Right renal cortex interstitium (tissue), 3 donors: ENCODE measurements at regions not wholly inside any gene's neighbourhood (a gene's known extent, or its start where the extent isn't known, plus 50 kb on each side); places are given as distances from the start of the nearest gene placed in this dataset.
A peak's percentile ranks its signal among the peaks of the same experiment; 100 is the strongest.

ENCODE experiments used
- DNase-seq, 3 donors: peaks; one replicate each; pipeline ENCODE4 v3.0.0-alpha.2; 2013; ENCODE audit warnings: low read depth in 3 of 3, low spot score in 2 of 3

DNA sequence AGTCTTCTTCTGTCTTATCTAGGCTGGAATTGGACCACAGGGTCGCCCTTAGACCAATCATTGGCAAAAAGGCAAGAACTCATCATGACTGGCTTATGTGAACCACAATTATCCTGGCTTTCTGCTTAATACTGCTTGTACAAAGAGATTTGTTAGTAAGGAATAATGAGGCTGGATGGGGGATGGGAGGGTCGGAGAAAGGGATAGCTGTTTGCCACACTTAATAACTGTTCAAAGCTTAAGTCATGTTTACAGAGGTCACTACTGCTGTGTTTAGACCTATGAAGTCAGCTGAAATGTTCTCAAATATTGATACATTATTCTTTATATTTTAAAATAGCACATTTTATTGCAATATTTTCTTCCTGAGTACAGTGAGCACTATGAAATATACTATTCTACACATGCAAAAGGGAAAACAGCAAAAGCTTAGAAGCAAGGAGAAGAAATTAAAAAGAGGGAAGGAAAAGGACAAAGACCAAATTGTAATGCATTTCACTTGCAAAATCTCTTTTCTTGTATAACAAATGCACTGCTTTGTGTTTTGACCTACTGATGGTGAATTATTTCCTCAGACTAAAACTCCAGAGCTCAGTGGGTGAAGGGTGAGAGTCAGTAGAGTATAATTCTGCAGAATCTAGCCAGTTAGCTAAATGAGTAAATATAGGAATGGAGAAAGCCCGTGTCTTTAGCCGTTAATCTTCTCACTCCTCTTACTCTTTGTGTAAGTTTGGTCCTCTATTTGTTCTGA, 404.9 kb upstream of the ZNF608 start:
- peak in 1 of 3 donors; percentile 18 for DNase-seq

- DNase-seq = no peak
These were observed 405.6 kb upstream of the ZNF608 start for GRCh38 chr5:125152044-125152443.

GRCh38 chr5:125152461-125153189, 406.2 kb upstream of the ZNF608 start:
- DNase-seq = no peak

- DNase-seq = no peak
These were observed 406.8 kb upstream of the ZNF608 start for GRCh38 chr5:125153231-125153630.

DNA sequence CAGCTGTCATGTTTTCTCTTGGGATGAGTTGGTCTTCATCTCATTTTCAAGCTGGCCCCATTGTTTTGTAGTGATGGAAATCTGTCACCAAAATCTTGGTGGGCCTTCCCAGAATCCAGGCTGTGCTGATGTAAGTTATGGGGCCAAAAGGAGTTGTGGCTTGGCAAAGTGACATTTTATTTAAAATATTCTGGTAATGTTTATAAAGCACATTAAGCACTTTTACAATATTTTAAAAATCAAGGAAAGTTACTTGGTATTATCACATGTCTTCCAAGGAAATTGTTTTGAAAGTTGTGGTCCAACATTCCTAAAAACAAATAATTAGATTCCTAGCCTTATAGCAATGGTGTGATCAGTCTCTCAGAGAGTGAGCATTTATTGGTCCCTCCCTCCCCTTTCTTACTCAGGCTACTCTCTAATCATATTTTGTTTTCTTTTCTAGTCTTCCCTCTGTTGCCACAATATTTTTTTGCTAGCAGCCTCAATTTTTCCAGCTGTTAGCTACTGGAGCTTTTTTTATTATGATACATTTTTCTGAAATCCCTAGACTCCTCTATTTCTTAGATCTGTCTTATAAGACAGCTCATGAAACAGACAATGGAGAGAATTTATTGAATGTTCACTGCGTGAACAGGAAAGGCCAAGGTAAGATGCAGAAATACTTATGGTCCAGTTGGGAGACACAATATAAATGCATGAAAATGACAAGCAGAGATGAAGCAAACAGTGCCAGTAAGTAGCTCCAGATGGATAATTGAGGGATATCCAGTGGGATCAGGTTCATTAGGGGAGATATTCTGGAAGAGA, 408.1 kb upstream of the ZNF608 start:
- no peak for DNase-seq

DNA sequence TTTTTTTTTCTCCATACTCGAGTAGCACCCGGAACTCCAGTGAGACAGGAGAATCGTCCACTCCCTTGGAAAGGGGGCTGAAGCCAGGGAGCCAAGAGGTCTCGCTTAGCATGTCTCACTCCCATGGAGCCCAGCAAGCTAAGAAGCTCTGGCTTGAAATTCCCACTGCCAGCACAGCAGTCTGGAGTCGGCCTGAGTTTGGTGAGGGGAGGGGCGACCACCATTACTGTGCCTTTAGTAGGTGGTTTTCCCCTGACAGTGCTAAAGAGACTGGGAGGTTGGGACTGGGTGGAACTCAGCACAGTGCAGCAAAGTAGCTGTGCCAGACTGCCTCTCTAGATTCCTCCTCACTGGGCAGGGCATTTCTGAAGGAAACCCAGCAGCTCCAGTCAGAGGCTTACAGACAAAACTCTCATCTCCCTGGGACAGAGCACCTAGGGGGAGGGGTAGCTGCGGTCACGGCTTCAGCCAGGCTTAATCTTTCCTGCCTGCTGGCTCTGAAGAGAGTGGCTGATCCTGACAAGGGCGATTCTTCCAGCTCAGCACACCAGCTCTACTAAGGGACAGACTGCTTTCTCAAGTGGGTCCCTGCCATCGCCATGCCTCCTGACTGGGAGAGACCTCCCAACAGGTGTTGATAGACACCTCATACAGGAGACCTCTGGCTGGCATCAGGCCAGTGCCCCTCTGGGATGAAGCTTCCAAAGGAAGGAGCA, 414.5 kb upstream of the ZNF608 start:
- DNase-seq = no peak

DNA sequence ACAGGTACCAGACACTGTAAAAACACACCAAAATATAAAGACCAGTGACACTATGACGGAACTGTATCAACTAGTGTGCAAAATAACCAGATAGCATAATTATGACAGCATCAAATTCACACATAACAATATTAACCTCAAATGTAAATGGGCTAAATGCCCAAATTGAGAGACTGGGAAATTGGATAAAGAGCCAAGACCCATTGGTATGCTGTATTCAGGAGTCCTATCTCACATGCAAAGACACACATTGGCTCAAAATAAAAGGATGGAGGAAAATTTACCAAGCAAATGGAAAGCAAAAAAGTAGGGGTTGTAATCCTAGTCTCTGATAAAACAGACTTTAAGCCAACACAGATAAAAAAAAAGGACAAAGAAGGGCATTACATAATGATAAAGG, 416.3 kb upstream of the ZNF608 start:
- DNase-seq = no peak

- DNase-seq = no peak
These were observed 423.0 kb upstream of the ZNF608 start for GRCh38 chr5:125169396-125169795.

DNA sequence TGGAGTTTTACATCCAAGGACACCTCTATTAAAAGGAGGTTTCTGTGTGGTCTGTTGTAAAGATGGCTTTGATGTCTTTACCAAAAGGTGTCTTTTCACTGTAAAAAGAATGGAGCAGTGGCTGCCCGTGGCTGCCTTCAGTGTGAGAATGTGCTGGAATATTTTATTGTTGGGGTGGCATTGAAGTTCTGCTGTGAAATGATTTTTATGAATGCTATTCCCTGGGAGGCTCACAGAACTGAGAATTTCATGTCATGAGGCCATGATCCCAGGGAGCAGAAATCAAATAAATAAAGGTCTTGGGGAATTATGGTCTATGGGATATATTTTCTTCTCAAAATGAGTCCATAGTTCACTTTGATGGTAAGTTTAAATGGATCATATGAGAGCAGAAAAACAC, 425.2 kb upstream of the ZNF608 start:
- no peak for DNase-seq

DNA sequence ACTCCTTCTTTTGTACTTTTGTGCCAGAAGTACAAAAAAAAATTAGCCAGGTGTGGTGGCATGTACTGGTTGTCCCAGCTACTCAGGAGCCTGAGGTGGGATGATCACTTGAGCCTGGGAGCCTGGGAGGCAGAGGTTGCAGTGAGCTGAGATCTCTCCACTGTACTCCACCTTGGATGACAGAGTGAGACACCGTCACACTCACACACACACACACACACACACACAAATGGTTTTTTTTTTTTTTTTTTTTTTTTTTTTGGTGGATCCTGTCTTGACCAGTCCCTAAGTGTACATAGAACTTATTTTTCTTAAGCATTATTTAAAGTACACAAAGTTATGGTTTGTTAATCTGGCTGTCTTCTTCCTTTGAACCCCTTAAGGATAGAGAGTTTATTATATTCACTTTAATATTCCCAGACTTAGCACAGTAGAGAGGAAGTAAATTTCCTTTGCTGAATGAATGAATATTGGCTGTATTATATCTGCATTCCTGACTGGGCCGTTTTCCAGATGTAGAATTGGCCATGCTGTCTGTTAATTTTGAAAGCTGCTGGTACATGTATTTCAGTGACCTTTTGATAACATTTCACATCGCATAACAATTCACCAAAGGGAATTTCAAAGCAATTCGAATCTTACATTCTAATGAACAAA, 429.0 kb upstream of the ZNF608 start:
- DNase-seq = no peak

GRCh38 chr5:125176005-125176390, 429.6 kb upstream of the ZNF608 start:
- DNase-seq = no peak

GRCh38 chr5:125177340-125177739, 430.9 kb upstream of the ZNF608 start:
- DNase-seq = no peak

DNA sequence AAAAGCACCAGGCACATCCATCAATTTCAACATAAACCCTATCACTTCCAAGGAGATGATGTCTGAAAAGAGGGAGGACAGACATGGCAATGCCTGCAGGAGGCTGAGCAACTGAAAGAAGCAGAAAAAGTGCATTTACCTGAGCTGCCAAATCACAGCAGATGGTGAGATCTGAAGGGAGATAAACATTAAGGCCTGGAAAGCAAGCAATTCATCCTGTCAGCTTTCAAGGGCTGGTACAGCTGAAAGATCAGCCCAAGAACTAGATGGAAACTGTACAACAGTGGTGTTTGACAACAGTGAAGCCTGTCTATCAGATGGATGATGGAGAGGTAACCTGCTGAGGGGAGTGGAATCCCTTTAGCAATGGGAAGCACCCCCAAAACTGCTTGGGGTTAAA, 433.2 kb upstream of the ZNF608 start:
- no peak for DNase-seq

- no peak for DNase-seq
These were observed 433.9 kb upstream of the ZNF608 start for GRCh38 chr5:125180231-125180829.

GRCh38 chr5:125181159-125181558, 434.7 kb upstream of the ZNF608 start:
- DNase-seq = no peak

DNA sequence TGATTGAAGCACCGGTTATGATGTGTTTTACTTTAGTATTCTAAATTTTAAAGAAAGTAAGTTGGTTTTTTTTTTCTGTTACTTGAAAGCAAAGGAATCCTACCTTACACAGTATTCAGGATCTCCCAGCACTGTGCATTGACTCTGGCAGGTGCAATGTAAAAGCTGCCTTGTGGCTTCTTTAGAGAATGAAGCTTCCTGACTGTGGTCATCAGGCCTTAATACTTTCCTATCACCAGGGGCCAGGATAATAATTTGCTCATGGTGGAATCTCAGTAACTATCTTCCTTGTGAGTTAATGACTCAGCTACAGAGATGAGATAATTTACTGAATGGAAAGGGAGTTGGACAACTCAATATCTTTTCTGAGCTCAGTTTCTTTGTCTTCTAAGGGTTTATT, 435.5 kb upstream of the ZNF608 start:
- DNase-seq = no peak

DNA sequence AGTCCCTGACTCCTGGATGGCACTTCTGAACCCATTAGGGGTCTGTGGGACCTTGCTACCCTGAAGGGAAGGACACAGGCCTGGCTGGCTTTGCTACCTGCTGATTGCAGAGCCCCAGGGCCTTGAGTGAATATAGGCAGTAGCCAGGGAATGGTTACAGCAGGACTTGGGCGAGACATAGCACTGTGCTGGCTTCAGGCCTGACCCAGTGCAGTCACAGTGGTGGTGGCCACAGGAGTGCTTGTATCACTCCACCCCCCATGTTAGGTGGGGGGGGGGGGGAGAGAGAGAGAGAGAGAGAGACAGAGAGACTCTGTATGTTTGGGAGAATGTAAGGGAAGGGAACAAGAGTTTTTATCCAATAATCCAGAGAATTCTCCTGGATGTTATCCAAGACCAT, 439.3 kb upstream of the ZNF608 start:
- DNase-seq = no peak

DNA sequence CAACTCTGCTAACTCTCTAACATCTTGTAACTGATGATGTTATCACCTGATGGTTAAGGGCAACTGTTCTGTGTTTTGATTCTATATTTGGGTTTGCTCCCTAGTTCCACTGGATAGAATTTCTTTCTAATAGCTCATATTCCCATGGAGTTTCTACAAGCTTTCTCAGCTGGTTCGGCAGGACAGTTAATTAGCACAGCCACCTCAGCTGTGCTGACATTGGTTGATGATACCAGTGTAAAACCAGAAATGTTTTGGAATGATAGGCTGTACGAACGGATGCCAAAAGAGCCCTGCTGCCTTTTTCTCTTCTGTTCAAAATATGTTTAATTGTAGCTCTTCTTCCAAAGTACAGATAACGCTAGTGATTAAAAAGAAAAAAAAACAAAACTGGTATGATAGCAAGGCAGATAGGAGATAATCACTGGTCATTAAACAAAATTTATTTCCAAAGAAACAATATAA, 440.5 kb upstream of the ZNF608 start:
- no peak for DNase-seq

GRCh38 chr5:125189531-125189941, 443.1 kb upstream of the ZNF608 start:
- DNase-seq = no peak
